HK-2 (cell line): ENCODE measurements at regions not wholly inside any gene's neighbourhood (a gene's known extent, or its start where the extent isn't known, plus 50 kb on each side); places are given as distances from the start of the nearest gene placed in this dataset.

ENCODE experiments used
- DNase-seq: peaks from one replicate; pipeline ENCODE4 v3.0.0-alpha.2; 2018; ENCODE audit not compliant: unreplicated experiment

GRCh38 chr18:34159691-34160185, 65.0 kb downstream of the NOL4 start:
- no peak for DNase-seq

- no peak for DNase-seq
Measured at GRCh38 chr18:34158881-34159690, 65.6 kb downstream of the NOL4 start.

GRCh38 chr18:34153711-34154110, 71.0 kb downstream of the NOL4 start:
- DNase-seq = no peak

GRCh38 chr18:34131006-34131405, 93.7 kb downstream of the NOL4 start:
- DNase-seq = no peak

- DNase-seq = no peak
Measured at GRCh38 chr18:34128436-34128835, 96.3 kb downstream of the NOL4 start.

GRCh38 chr18:34126121-34126520, 98.6 kb downstream of the NOL4 start:
- no peak for DNase-seq

- DNase-seq = no peak
Measured at GRCh38 chr18:34122724-34123334, 101.9 kb downstream of the NOL4 start.

- peak; percentile 8 for DNase-seq
Measured at GRCh38 chr18:34121200-34121721, 103.5 kb downstream of the NOL4 start.

GRCh38 chr18:34120294-34120693, 104.4 kb downstream of the NOL4 start:
- DNase-seq = no peak

GRCh38 chr18:34117319-34117718, 107.4 kb downstream of the NOL4 start:
- no peak for DNase-seq

- DNase-seq = no peak
Measured at GRCh38 chr18:34115409-34116081, 109.2 kb downstream of the NOL4 start.

- no peak for DNase-seq
Measured at GRCh38 chr18:34114996-34115395, 109.7 kb downstream of the NOL4 start.

GRCh38 chr18:34108206-34108605, 116.5 kb downstream of the NOL4 start:
- no peak for DNase-seq

GRCh38 chr18:34098109-34098508, 126.6 kb downstream of the NOL4 start:
- no peak for DNase-seq

- no peak for DNase-seq
Measured at GRCh38 chr18:34097312-34097711, 127.4 kb downstream of the NOL4 start.

GRCh38 chr18:34094148-34094547, 130.6 kb downstream of the NOL4 start:
- DNase-seq = no peak

- DNase-seq = no peak
Measured at GRCh38 chr18:34092796-34093195, 131.9 kb downstream of the NOL4 start.

GRCh38 chr18:34086370-34086769, 138.3 kb downstream of the NOL4 start:
- no peak for DNase-seq

- no peak for DNase-seq
Measured at GRCh38 chr18:34085140-34085739, 139.5 kb downstream of the NOL4 start.

GRCh38 chr18:34084635-34085034, 140.1 kb downstream of the NOL4 start:
- no peak for DNase-seq

GRCh38 chr18:34083910-34084535, 140.7 kb downstream of the NOL4 start:
- no peak for DNase-seq

GRCh38 chr18:34077599-34077998, 147.1 kb downstream of the NOL4 start:
- DNase-seq = no peak
